GM12878 (cell line): ENCODE measurements at regions not wholly inside any gene's neighbourhood (a gene's known extent, or its start where the extent isn't known, plus 50 kb on each side); places are given as distances from the start of the nearest gene placed in this dataset.

ENCODE experiments used
- ATAC-seq: fragments of 200-7000 bp; cut with Tn5 transposase; 3 replicates; pipeline ENCODE4 v1.9.1; 2020; ENCODE audit warnings: mild to moderate bottlenecking, moderate library complexity
- BruUV-seq: library from RNA; stranded (reverse); fragments of 400-500 nt; replicated peaks from 2 replicates; lab custom pipeline; 2021; lab: Mats Ljungman, UMichigan
- CTCF ChIA-PET: fragments of 300-600 bp; sonication (Branson Sonifier 250); formaldehyde crosslinking; extraction: SDS; loops from one replicate; lab custom pipeline; 2021; ENCODE audit warnings: inconsistent platforms; lab: Yijun Ruan, JAX
- POLR2A ChIA-PET: fragments of 350-600 bp; formaldehyde crosslinking; extraction: SDS; loops from one replicate; lab custom pipeline; 2021; ENCODE audit warnings: inconsistent platforms; lab: Charles Lee
- RAD21 ChIA-PET: fragments of 300-600 bp; sonication (Branson Sonifier 250); formaldehyde crosslinking; loops from one replicate; lab custom pipeline; 2023; ENCODE audit warnings: antibody characterized with exemption; ENCODE audit not compliant: unreplicated experiment; lab: Charles Lee
- SMC1A ChIA-PET: fragments of 300-600 bp; sonication (Branson Sonifier 250); formaldehyde crosslinking; loops from one replicate; lab custom pipeline; 2023; ENCODE audit not compliant: unreplicated experiment, uncharacterized antibody; lab: Charles Lee
- DNase-seq: peaks from one replicate; pipeline ENCODE4 v3.0.0-alpha.2; 2011; ENCODE audit warnings: low read depth, low spot score
- FAIRE-seq: peaks from 3 replicates; lab custom pipeline; 2011; peaks lifted over from hg19 to GRCh38; lab: Jason Lieb, UNC
- H2AFZ ChIP-seq: 2 replicates; pipeline ENCODE4 v1.6.0; 2011; ENCODE audit warnings: low read depth, low read length, control low read depth; ENCODE audit not compliant: control insufficient read depth
- H3K27ac ChIP-seq: 2 replicates; pipeline ENCODE4 v1.5.1; 2011; ENCODE audit warnings: control low read depth; ENCODE audit not compliant: control insufficient read depth, insufficient read depth
- H3K27me3 ChIP-seq, 2 experiments: replicated peaks in 1 of 2; 2 replicates each; pipeline versions ENCODE4 v1.6.0 to v1.6.1; 2011; ENCODE audit warnings: low read length in 1 of 2; ENCODE audit not compliant: control insufficient read depth in 2 of 2, insufficient read depth in 2 of 2
- H3K36me3 ChIP-seq, 2 experiments: 2 replicates each; pipeline ENCODE4 v1.5.1; 2011; ENCODE audit warnings: low read length in 1 of 2; ENCODE audit not compliant: control insufficient read depth in 2 of 2, insufficient read depth in 2 of 2
- H3K4me1 ChIP-seq: 2 replicates; pipeline ENCODE4 v1.6.1; 2011; ENCODE audit warnings: mild to moderate bottlenecking, low read length, moderate library complexity, mixed read lengths; ENCODE audit not compliant: control insufficient read depth, insufficient read depth
- H3K4me2 ChIP-seq: 2 replicates; pipeline ENCODE4 v1.6.0; 2011; ENCODE audit warnings: control low read depth; ENCODE audit not compliant: control insufficient read depth, insufficient read depth
- H3K4me3 ChIP-seq: fragments of 200-600 bp; sonication (generic); 2 replicates; pipeline ENCODE4 v1.5.1; 2016
- H3K79me2 ChIP-seq: 2 replicates; pipeline ENCODE4 v1.6.0; 2011; ENCODE audit warnings: low read length; ENCODE audit not compliant: control insufficient read depth, insufficient read depth
- H3K9ac ChIP-seq: 2 replicates; pipeline ENCODE4 v1.8.0; 2011; ENCODE audit warnings: low read length, control low read depth, mixed read lengths; ENCODE audit not compliant: control insufficient read depth, insufficient read depth
- H3K9me3 ChIP-seq: replicated peaks from 3 replicates; pipeline ENCODE4 v1.5.1; 2011; ENCODE audit warnings: mild to moderate bottlenecking, low read length; ENCODE audit not compliant: control insufficient read depth, insufficient read depth
- H4K20me1 ChIP-seq: 2 replicates; pipeline ENCODE4 v1.6.0; 2011; ENCODE audit not compliant: control insufficient read depth, insufficient read depth
- CHD4 ChIP-seq: fragments of 200-600 bp; sonication (generic); IDR thresholded peaks from 2 replicates; pipeline ENCODE4 v1.6.1; 2016; ENCODE audit warnings: mild to moderate bottlenecking
- ETV6 ChIP-seq, 2 experiments: fragments of 450-650 bp in 1 of 2; IDR thresholded peaks in 1 of 2; conservative IDR thresholded peaks in 1 of 2; 2 replicates each; pipeline ENCODE4 v1.6.1; 2014; ENCODE audit warnings: antibody characterized with exemption in 1 of 2, borderline replicate concordance in 1 of 2, low read depth in 1 of 2, mild to moderate bottlenecking in 1 of 2, moderate library complexity in 1 of 2
- FOXM1 ChIP-seq: IDR thresholded peaks from 2 replicates; pipeline ENCODE4 v1.6.1; 2012; ENCODE audit warnings: low read depth, mild to moderate bottlenecking, inconsistent platforms, low read length, moderate library complexity
- HDGF ChIP-seq: fragments of 450-650 bp; IDR thresholded peaks from 2 replicates; pipeline ENCODE4 v1.6.1; 2016; ENCODE audit warnings: antibody characterized with exemption
- IKZF1 ChIP-seq: fragments of 450-650 bp; conservative IDR thresholded peaks from 2 replicates; pipeline ENCODE4 v1.6.1; 2017; ENCODE audit warnings: antibody characterized with exemption, mild to moderate bottlenecking
- KLF5 ChIP-seq: fragments of 450-650 bp; IDR thresholded peaks from 2 replicates; pipeline ENCODE4 v1.6.1; 2014; ENCODE audit warnings: mild to moderate bottlenecking; ENCODE audit not compliant: partially characterized antibody
- RELA ChIP-seq: fragments of 450-650 bp; IDR thresholded peaks from 2 replicates; pipeline ENCODE4 v1.8.0; 2014; ENCODE audit warnings: borderline replicate concordance; ENCODE audit not compliant: partially characterized antibody
- SIX5 ChIP-seq: IDR thresholded peaks from 2 replicates; pipeline ENCODE4 v1.6.1; 2011; ENCODE audit warnings: mild to moderate bottlenecking, low read depth, low read length, moderate library complexity; ENCODE audit not compliant: severe bottlenecking
- SMAD5 ChIP-seq: IDR thresholded peaks from 2 replicates; pipeline ENCODE4 v1.6.1; 2016; ENCODE audit warnings: antibody characterized with exemption, low read depth
- TCF3 ChIP-seq: IDR thresholded peaks from 2 replicates; pipeline ENCODE4 v1.6.1; 2012; ENCODE audit warnings: low read depth, mild to moderate bottlenecking, low read length, borderline replicate concordance; ENCODE audit not compliant: insufficient read depth
- ZNF24 ChIP-seq: fragments of 450-650 bp; IDR thresholded peaks from 2 replicates; pipeline ENCODE4 v1.6.1; 2017; ENCODE audit warnings: antibody characterized with exemption, mild to moderate bottlenecking
- WGBS: methylation state at CpG from one replicate; pipeline ENCODE4 v1.1.6; 2016; ENCODE audit warnings: low lambda C conversion rate; ENCODE audit not compliant: insufficient replicate concordance, insufficient coverage; ENCODE audit errors: missing lambda C conversion rate; 5-methylcytosine and 5-hydroxymethylcytosine counted together
- in situ Hi-C: fragments of 300-500 bp; cut with MboI; formaldehyde crosslinking; loops from 9 replicates; pipeline ENCODE4 v1.14.3; 2018; ENCODE audit warnings: mixed read lengths
- intact Hi-C: fragments of 100-400 bp; cut with micrococcal nuclease; formaldehyde crosslinking; loops from one replicate; pipeline ENCODE4 v1.14.2; 2022; ENCODE audit not compliant: unreplicated experiment

- Histone ChIP-seq H3K79me2 (no peaks in the 10 kb centered on the region), H3K9ac (no peak overlapping the region), H3K36me3 (no peaks in the 10 kb centered on the region), H3K4me3 (no peak overlapping the region), H3K9me3 (no peaks in the 10 kb centered on the region), H2AFZ (no peak overlapping the region), H3K27me3 (peaks cover 0 to 1% of the 10 kb centered on the region in 2 experiments; a peak in 1 of 4 replicates), H3K4me2 (no peak overlapping the region), H4K20me1 (no peaks in the 10 kb centered on the region), H3K4me1 (no peaks in the 10 kb centered on the region), H3K27ac (no peak overlapping the region)
- WGBS, result 14% methylated on average over 10 of the region's 10 CpGs
- intact Hi-C loops (no loop called here), in situ Hi-C loops (no loop called here)
- BruUV-seq, result no TSS peak
- FAIRE-seq (no peak), ATAC-seq (peak; percentile 70), DNase-seq (no peak)
- RAD21 ChIA-PET, result no interaction called here
- SMC1A ChIA-PET, result interaction anchor here (0.6 kb wide), 2 partner anchors 13 to 795 kb away, joined by 3 read pairs; no protein-coding TSS in a partner anchor
- CTCF ChIA-PET, result no interaction called here
- no peak for TF ChIP-seq IKZF1
- no peak for TF ChIP-seq FOXM1
- no peak for TF ChIP-seq CHD4
- no peak for TF ChIP-seq KLF5
- no peak for TF ChIP-seq TCF3
- no peak for TF ChIP-seq RELA
- TF ChIP-seq SMAD5, result no peak
- no peak for TF ChIP-seq SIX5
- no peak for TF ChIP-seq ETV6 (conservative IDR thresholded peaks at IDR 0.05 in 1 of 2, IDR thresholded peaks at IDR 0.05 in 1 of 2; ENCODE audit: borderline replicate concordance in 1 of 2, low read depth in 1 of 2)
- no peak for TF ChIP-seq HDGF
- TF ChIP-seq ZNF24, result no peak
- POLR2A ChIA-PET, result no interaction called here
These were observed 139.9 kb upstream of the ZEB2 start for GRCh38 chr2:144659731-144660275.
